A673 (cell line): ENCODE measurements at regions not wholly inside any gene's neighbourhood (a gene's known extent, or its start where the extent isn't known, plus 50 kb on each side); places are given as distances from the start of the nearest gene placed in this dataset.

Experiments used
- CTCF ChIP-seq: fragments of 300-800, 200-600 bp; sonication (generic); conservative IDR thresholded peaks from 2 replicates; pipeline ENCODE4 v1.5.1; 2017; ENCODE audit warnings: low read depth, mild to moderate bottlenecking, antibody characterized with exemption, low read length, moderate library complexity, mixed read lengths
- EZH2 ChIP-seq: fragments of 200-600 bp; sonication (generic); IDR thresholded peaks from 2 replicates; pipeline ENCODE4 v1.6.1; 2017; ENCODE audit warnings: borderline replicate concordance, low read depth, mild to moderate bottlenecking, mixed read lengths, antibody characterized with exemption, low read length; ENCODE audit not compliant: poor library complexity, severe bottlenecking

- no peak for TF ChIP-seq CTCF
- TF ChIP-seq EZH2, result no peak
Observed at GRCh38 chr10:2572611-2573010, 494.7 kb upstream of the PFKP start.
